Keratinocyte (primary cell): ENCODE measurements at regions not wholly inside any gene's neighbourhood (a gene's known extent, or its start where the extent isn't known, plus 50 kb on each side); places are given as distances from the start of the nearest gene placed in this dataset.
A peak's percentile ranks its signal among the peaks of the same experiment; 100 is the strongest.

Experiments
- DNase-seq: peaks from one replicate; pipeline ENCODE4 v3.0.0-alpha.2; 2011; ENCODE audit warnings: low read depth, missing footprints, low spot score
- FAIRE-seq: peaks from 2 replicates; lab custom pipeline; 2011; peaks lifted over from hg19 to GRCh38; lab: Jason Lieb, UNC
- H2AFZ ChIP-seq: 2 replicates; pipeline ENCODE4 v1.6.0; 2012; ENCODE audit warnings: low read length, control low read depth, inconsistent platforms; ENCODE audit not compliant: control insufficient read depth
- H3K27ac ChIP-seq: 2 replicates; pipeline ENCODE4 v1.5.1; 2011; ENCODE audit warnings: low read length; ENCODE audit not compliant: control insufficient read depth, insufficient read depth
- H3K27me3 ChIP-seq: 3 replicates; pipeline ENCODE4 v1.6.0; 2011; ENCODE audit warnings: low read length; ENCODE audit not compliant: control insufficient read depth, insufficient read depth; ENCODE audit errors: extremely low read depth
- H3K36me3 ChIP-seq, 2 experiments: 2 replicates in 1 of 2; 3 replicates in 1 of 2; pipeline ENCODE4 v1.5.1; 2011; ENCODE audit warnings: low read length in 2 of 2, mild to moderate bottlenecking in 1 of 2; ENCODE audit not compliant: control insufficient read depth in 2 of 2, insufficient read depth in 2 of 2; ENCODE audit errors: extremely low read depth in 1 of 2
- H3K4me1 ChIP-seq: 3 replicates; pipeline ENCODE4 v1.5.1; 2011; ENCODE audit warnings: low read length; ENCODE audit not compliant: control insufficient read depth, insufficient read depth; ENCODE audit errors: extremely low read depth
- H3K4me2 ChIP-seq: 3 replicates; pipeline ENCODE4 v1.6.0; 2011; ENCODE audit warnings: low read depth, low read length; ENCODE audit not compliant: control insufficient read depth, insufficient read depth; ENCODE audit errors: extremely low read depth
- H3K4me3 ChIP-seq, 3 experiments: fragments of 200-600 bp in 1 of 3; sonication (generic) in 1 of 3; 2 replicates in 2 of 3; 3 replicates in 1 of 3; pipeline ENCODE4 v1.5.1; 2011 to 2016; ENCODE audit warnings: low read length in 3 of 3, mild to moderate bottlenecking in 3 of 3, control low read depth in 2 of 3, inconsistent platforms in 1 of 3, low read depth in 1 of 3, mixed read lengths in 1 of 3, mixed run types in 1 of 3, moderate library complexity in 1 of 3; ENCODE audit not compliant: control insufficient read depth in 2 of 3, insufficient read depth in 2 of 3; ENCODE audit errors: extremely low read depth in 1 of 3
- H3K79me2 ChIP-seq: 2 replicates; pipeline ENCODE4 v1.6.0; 2012; ENCODE audit warnings: low read length; ENCODE audit not compliant: control insufficient read depth, insufficient read depth
- H3K9ac ChIP-seq: 3 replicates; pipeline ENCODE4 v1.6.0; 2011; ENCODE audit warnings: low read length; ENCODE audit not compliant: control insufficient read depth, insufficient read depth; ENCODE audit errors: extremely low read depth
- H3K9me1 ChIP-seq: 3 replicates; pipeline ENCODE4 v1.6.0; 2011; ENCODE audit warnings: low read length; ENCODE audit not compliant: control insufficient read depth, insufficient read depth; ENCODE audit errors: extremely low read depth
- H3K9me3 ChIP-seq: 2 replicates; pipeline ENCODE4 v1.5.1; 2012; ENCODE audit warnings: low read depth, low read length; ENCODE audit not compliant: control insufficient read depth
- H4K20me1 ChIP-seq: 3 replicates; pipeline ENCODE4 v1.6.0; 2011; ENCODE audit warnings: low read length; ENCODE audit not compliant: control insufficient read depth, insufficient read depth; ENCODE audit errors: extremely low read depth
- EZH2 ChIP-seq: IDR thresholded peaks from one replicate; pipeline ENCODE4 v1.6.1; 2012; ENCODE audit warnings: inconsistent platforms, mild to moderate bottlenecking, low read length, moderate library complexity
- dilution Hi-C: fragments of 300-500 bp; cut with MboI; formaldehyde crosslinking; loops from one replicate; pipeline ENCODE4 v1.7.0; 2020; ENCODE audit warnings: low sequenced_read_pairs; ENCODE audit not compliant: extremely low pct_ligation_motif_present
- TF ChIP-seq, protein P1 (sequence below), 3 experiments: IDR thresholded peaks in 1 of 3; conservative IDR thresholded peaks in 1 of 3; optimal IDR thresholded peaks in 1 of 3; 2 replicates in 2 of 3; 3 replicates in 1 of 3; pipeline versions ENCODE3 to v1.5.1; 2011; ENCODE audit warnings: low read length in 3 of 3, mild to moderate bottlenecking in 3 of 3, moderate library complexity in 2 of 3, control low read depth in 1 of 3, inconsistent platforms in 1 of 3; ENCODE audit not compliant: insufficient read depth in 2 of 3; ENCODE audit errors: extremely low read depth in 1 of 3

DNA sequence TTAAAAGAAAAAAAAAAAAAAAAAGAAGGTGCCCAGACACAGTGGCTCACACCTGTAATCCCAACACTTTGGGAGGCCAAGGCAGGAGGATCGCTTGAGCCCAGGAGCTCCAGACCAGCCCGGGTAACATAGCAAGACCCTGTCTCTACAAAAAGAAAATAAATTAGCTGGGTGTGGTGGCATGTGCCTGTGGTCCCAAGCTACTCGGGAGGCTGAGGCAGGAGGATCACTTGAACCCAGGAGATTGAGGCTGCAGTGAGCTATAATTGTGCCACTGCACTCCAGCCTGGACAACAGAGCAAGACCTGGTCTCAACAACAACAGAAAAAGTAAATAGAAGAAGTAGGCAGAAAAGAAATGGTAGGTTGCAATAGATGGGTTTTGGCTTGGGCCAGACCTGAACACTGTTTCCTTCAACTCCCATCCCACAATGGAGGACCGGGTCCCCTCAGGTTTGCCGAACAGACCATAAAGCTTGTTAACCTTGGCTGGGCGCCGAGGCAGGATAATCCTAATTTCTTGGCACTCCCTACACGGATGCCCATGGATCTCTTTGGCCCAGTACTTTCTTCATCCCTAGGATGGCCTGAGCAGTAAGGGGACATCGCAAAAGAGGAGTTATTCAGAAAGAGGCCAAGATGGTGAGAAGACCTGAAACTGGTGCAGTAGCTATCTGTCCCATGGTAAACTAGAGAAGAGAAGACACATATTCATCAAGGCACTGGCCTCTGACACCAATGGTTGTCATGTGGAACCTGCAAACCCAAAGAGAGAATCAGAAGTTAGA, 165.5 kb upstream of the CCND2 start:
- dilution Hi-C loops = no loop called here
- Histone ChIP-seq H3K4me2 (no peak overlapping the region), H3K9ac (no peak overlapping the region), H3K27ac (no peak overlapping the region), H2AFZ (no peak overlapping the region), H3K36me3 (no peaks in the 10 kb centered on the region), H3K9me1 (no peaks in the 10 kb centered on the region), H3K4me3 (no peak overlapping the region), H3K9me3 (no peaks in the 10 kb centered on the region), H3K27me3 (peaks cover 4% of the 10 kb centered on the region), H3K4me1 (peaks cover 24% of the 10 kb centered on the region), H3K79me2 (no peaks in the 10 kb centered on the region), H4K20me1 (no peaks in the 10 kb centered on the region)
- FAIRE-seq (no peak), DNase-seq (no peak)
- TF ChIP-seq, protein P1, sequence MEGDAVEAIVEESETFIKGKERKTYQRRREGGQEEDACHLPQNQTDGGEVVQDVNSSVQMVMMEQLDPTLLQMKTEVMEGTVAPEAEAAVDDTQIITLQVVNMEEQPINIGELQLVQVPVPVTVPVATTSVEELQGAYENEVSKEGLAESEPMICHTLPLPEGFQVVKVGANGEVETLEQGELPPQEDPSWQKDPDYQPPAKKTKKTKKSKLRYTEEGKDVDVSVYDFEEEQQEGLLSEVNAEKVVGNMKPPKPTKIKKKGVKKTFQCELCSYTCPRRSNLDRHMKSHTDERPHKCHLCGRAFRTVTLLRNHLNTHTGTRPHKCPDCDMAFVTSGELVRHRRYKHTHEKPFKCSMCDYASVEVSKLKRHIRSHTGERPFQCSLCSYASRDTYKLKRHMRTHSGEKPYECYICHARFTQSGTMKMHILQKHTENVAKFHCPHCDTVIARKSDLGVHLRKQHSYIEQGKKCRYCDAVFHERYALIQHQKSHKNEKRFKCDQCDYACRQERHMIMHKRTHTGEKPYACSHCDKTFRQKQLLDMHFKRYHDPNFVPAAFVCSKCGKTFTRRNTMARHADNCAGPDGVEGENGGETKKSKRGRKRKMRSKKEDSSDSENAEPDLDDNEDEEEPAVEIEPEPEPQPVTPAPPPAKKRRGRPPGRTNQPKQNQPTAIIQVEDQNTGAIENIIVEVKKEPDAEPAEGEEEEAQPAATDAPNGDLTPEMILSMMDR (optimal IDR thresholded peaks at IDR 0.05 in 1 of 3, IDR thresholded peaks at IDR 0.05 in 1 of 3, conservative IDR thresholded peaks at IDR 0.05 in 1 of 3; ENCODE audit: extremely low read depth in 1 of 3, insufficient read depth in 2 of 3, low read length in 3 of 3) = no peak
- no peak for TF ChIP-seq EZH2

DNA sequence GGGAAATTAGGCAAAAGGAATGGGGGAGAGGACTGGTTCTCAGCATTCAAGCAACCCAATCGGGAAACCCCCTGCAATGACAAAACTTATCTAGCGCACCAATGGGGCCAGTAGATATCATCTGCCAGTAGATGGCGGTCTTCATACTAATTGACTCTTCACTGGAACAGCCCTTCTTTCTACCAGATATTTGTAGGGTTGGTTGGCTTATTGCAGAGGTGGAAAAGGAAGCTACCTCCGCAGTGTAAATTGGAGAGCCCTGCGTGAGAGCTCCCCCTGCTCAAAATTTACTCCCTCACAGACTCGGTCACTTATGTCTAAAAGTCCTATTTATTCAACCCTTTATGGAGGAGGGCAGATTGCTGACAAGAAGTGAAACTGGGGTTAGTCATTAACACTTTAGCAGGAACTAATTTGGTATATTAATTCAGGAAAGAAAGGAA, 166.1 kb upstream of the CCND2 start:
- no peaks in the 10 kb centered on the region for H3K79me2 ChIP-seq
- dilution Hi-C loops = no loop called here
- no peaks in the 10 kb centered on the region for H3K9me1 ChIP-seq
- H3K9ac ChIP-seq = no peak overlapping the region
- H3K4me3 ChIP-seq = no peak overlapping the region
- H4K20me1 ChIP-seq = no peaks in the 10 kb centered on the region
- peaks cover 17% of the 10 kb centered on the region for H3K4me1 ChIP-seq
- peak; percentile 89 for FAIRE-seq
- no peaks in the 10 kb centered on the region for H3K9me3 ChIP-seq
- H3K27ac ChIP-seq = no peak overlapping the region
- no peak for TF ChIP-seq EZH2
- TF ChIP-seq, protein P1 (optimal IDR thresholded peaks at IDR 0.05 in 1 of 3, IDR thresholded peaks at IDR 0.05 in 1 of 3, conservative IDR thresholded peaks at IDR 0.05 in 1 of 3; ENCODE audit: extremely low read depth in 1 of 3, insufficient read depth in 2 of 3, low read length in 3 of 3) = peak; percentile 68 to 80 (median 80)
- DNase-seq = peak; percentile 30
- no peak overlapping the region for H2AFZ ChIP-seq
- H3K27me3 ChIP-seq = peaks cover 4% of the 10 kb centered on the region
- no peak overlapping the region for H3K4me2 ChIP-seq
- no peaks in the 10 kb centered on the region for H3K36me3 ChIP-seq
